ENCODE measurements at regions not wholly inside any gene's neighbourhood (a gene's known extent, or its start where the extent isn't known, plus 50 kb on each side); places are given as distances from the start of the nearest gene placed in this dataset.

GRCh38 chr12:67803278-67803993 is 154.9 kb downstream of the DYRK2 start:
- no peak for TF ChIP-seq CTCF (IDR thresholded peaks at IDR 0.05; ENCODE audit: insufficient read depth, low read length, poor library complexity, severe bottlenecking)
- TF ChIP-seq EZH2phosphoT487 (conservative IDR thresholded peaks at IDR 0.05; ENCODE audit: low read length), result no peak

Measured in SU-DHL-6 (cell line).